K562 (cell line): ENCODE measurements at regions not wholly inside any gene's neighbourhood (a gene's known extent, or its start where the extent isn't known, plus 50 kb on each side); places are given as distances from the start of the nearest gene placed in this dataset.

ENCODE experiments used
- ATAC-seq: fragments of 200-7000 bp; cut with Tn5 transposase; 3 replicates; pipeline ENCODE4 v1.9.1; 2020; ENCODE audit warnings: moderate library complexity
- BruUV-seq: library from RNA; stranded (reverse); fragments of 400-500 nt; replicated peaks from 2 replicates; lab custom pipeline; 2021; lab: Mats Ljungman, UMichigan
- CTCF ChIA-PET: fragments of 300-600 bp; formaldehyde crosslinking; extraction: SDS; loops from one replicate; lab custom pipeline; 2021; ENCODE audit warnings: low intra/inter-chr PET ratio; lab: Yijun Ruan, JAX
- POLR2A ChIA-PET: fragments of 300-600, 350-650 bp; sonication (Branson Sonifier 250); formaldehyde crosslinking; extraction: SDS; loops from one replicate; lab custom pipeline; 2021; ENCODE audit warnings: antibody characterized with exemption, inconsistent platforms; lab: Yijun Ruan, JAX
- DNase-seq, 4 experiments: peaks; one replicate each; pipeline versions ENCODE4 v3.0.0 to v3.0.0-alpha.2; 2011 to 2018; ENCODE audit warnings: low spot score in 3 of 4, mixed read lengths in 3 of 4; ENCODE audit errors: extremely low read depth in 1 of 4
- FAIRE-seq: peaks from 2 replicates; lab custom pipeline; 2011; peaks lifted over from hg19 to GRCh38; lab: Jason Lieb, UNC
- H2AFZ ChIP-seq: 2 replicates; pipeline ENCODE4 v1.6.0; 2011; ENCODE audit warnings: low read depth, low read length, control low read depth, inconsistent platforms
- H3K27ac ChIP-seq: fragments of 200-600 bp; 3 replicates; pipeline ENCODE4 v1.8.0; 2011; ENCODE audit warnings: low read depth, mild to moderate bottlenecking, control low read depth, inconsistent platforms, low read length, moderate library complexity, mixed read lengths; ENCODE audit errors: extremely low read depth
- H3K27me3 ChIP-seq, 2 experiments: fragments of 300-600 bp in 1 of 2; 2 replicates in 1 of 2; 3 replicates in 1 of 2; pipeline versions ENCODE4 v1.6.0 to v1.8.0; 2011; ENCODE audit warnings: inconsistent platforms in 2 of 2, low read length in 2 of 2, mild to moderate bottlenecking in 1 of 2, mixed read lengths in 1 of 2, moderate library complexity in 1 of 2; ENCODE audit not compliant: control insufficient read depth in 2 of 2, insufficient read depth in 2 of 2
- H3K36me3 ChIP-seq: fragments of 300-600 bp; 3 replicates; pipeline ENCODE4 v1.8.0; 2011; ENCODE audit warnings: mild to moderate bottlenecking, low read length, inconsistent platforms; ENCODE audit not compliant: control insufficient read depth, insufficient read depth
- H3K4me1 ChIP-seq, 2 experiments: fragments of 200-600 bp in 1 of 2; replicated peaks in 1 of 2; 2 replicates in 1 of 2; 3 replicates in 1 of 2; pipeline versions ENCODE4 v1.5.1 to v1.8.0; 2011; ENCODE audit warnings: inconsistent platforms in 2 of 2, low read length in 2 of 2, mild to moderate bottlenecking in 1 of 2, mixed read lengths in 1 of 2, moderate library complexity in 1 of 2; ENCODE audit not compliant: control insufficient read depth in 2 of 2, insufficient read depth in 2 of 2
- H3K4me2 ChIP-seq: 2 replicates; pipeline ENCODE4 v1.6.1; 2011; ENCODE audit warnings: low read length, control low read depth, inconsistent platforms, mixed read lengths; ENCODE audit not compliant: insufficient read depth
- H3K4me3 ChIP-seq: fragments of 200-600 bp; sonication (generic), shearing (Covaris generic); 2 replicates; pipeline ENCODE4 v1.5.1; 2016; ENCODE audit warnings: control low read depth, inconsistent platforms
- H3K79me2 ChIP-seq: fragments of 200-600 bp; 3 replicates; pipeline ENCODE4 v1.8.0; 2011; ENCODE audit warnings: low read length, inconsistent platforms; ENCODE audit not compliant: control insufficient read depth, insufficient read depth
- H3K9ac ChIP-seq, 2 experiments: 2 replicates each; pipeline versions ENCODE4 v1.6.0 to v1.6.1; 2011; ENCODE audit warnings: low read depth in 2 of 2, low read length in 2 of 2, control low read depth in 1 of 2, inconsistent platforms in 1 of 2, mild to moderate bottlenecking in 1 of 2, mixed read lengths in 1 of 2; ENCODE audit not compliant: insufficient read depth in 1 of 2
- H3K9me1 ChIP-seq: one replicate; pipeline ENCODE4 v1.6.0; 2011; ENCODE audit warnings: inconsistent platforms, mild to moderate bottlenecking, low read length, moderate library complexity; ENCODE audit not compliant: control insufficient read depth, insufficient read depth
- H3K9me3 ChIP-seq: replicated peaks from 2 replicates; pipeline ENCODE4 v1.5.1; 2011; ENCODE audit warnings: low read depth, low read length, inconsistent platforms; ENCODE audit not compliant: control insufficient read depth, insufficient read depth
- H4K20me1 ChIP-seq: replicated peaks from 2 replicates; pipeline ENCODE4 v1.6.1; 2011; ENCODE audit warnings: low read length, inconsistent platforms, mixed read lengths; ENCODE audit not compliant: control insufficient read depth, insufficient read depth
- BRD4 ChIP-seq: fragments of 200-600 bp; sonication (generic); IDR thresholded peaks from 2 replicates; pipeline ENCODE4 v1.6.1; 2017; ENCODE audit warnings: inconsistent platforms
- CHD7 ChIP-seq: fragments of 200-600 bp; sonication (generic); IDR thresholded peaks from one replicate; pipeline ENCODE4 v1.6.1; 2012; ENCODE audit warnings: mild to moderate bottlenecking, low read depth, low read length, inconsistent platforms
- JUND ChIP-seq, 2 experiments: IDR thresholded peaks; 2 replicates in 1 of 2; 3 replicates in 1 of 2; pipeline ENCODE4 v1.6.1; 2011; ENCODE audit warnings: borderline replicate concordance in 2 of 2, low read depth in 2 of 2, low read length in 2 of 2, improper control_type of control experiment in 1 of 2, missing biosample characterization in 1 of 2, missing genetic modification characterization in 1 of 2, missing genetic modification reagents in 1 of 2
- NR2F6 ChIP-seq: fragments of 450-650 bp; formaldehyde crosslinking; IDR thresholded peaks from 2 replicates; pipeline ENCODE4 v1.4.0; 2020; ENCODE audit warnings: mild to moderate bottlenecking
- RBFOX2 ChIP-seq: fragments of 200-400 bp; formaldehyde crosslinking; IDR thresholded peaks from 2 replicates; pipeline ENCODE4 v1.6.1; 2017; ENCODE audit warnings: low read depth, mild to moderate bottlenecking, low read length, moderate library complexity
- STAT5A ChIP-seq: IDR thresholded peaks from 2 replicates; pipeline ENCODE4 v1.6.1; 2012; ENCODE audit warnings: low read length, inconsistent platforms, borderline replicate concordance
- ZNF41 ChIP-seq: fragments of 250-450 bp; sonication (Bioruptor Pico); conservative IDR thresholded peaks from 2 replicates; pipeline ENCODE4 v1.4.0; 2020; ENCODE audit warnings: mild to moderate bottlenecking
- WGBS: fragments of 100-300 bp; shearing (Covaris generic); methylation state at CpG from one replicate; pipeline ENCODE4 v1.1.6; 2016; ENCODE audit warnings: low coverage, mixed read lengths; ENCODE audit not compliant: insufficient coverage; ENCODE audit errors: missing lambda C conversion rate; 5-methylcytosine and 5-hydroxymethylcytosine counted together
- in situ Hi-C: fragments of 300-500 bp; cut with MboI; formaldehyde crosslinking; loops from 4 replicates; pipeline ENCODE4 v1.15.0; 2018; ENCODE audit warnings: inconsistent platforms, mixed read lengths
- intact Hi-C: fragments of 100-400 bp; cut with micrococcal nuclease; formaldehyde crosslinking; loops from 2 replicates; pipeline ENCODE4 v1.14.2; 2022
- TF ChIP-seq, protein P1 (sequence below): IDR thresholded peaks from 3 replicates; pipeline ENCODE4 v1.6.1; 2011; ENCODE audit warnings: borderline replicate concordance, mild to moderate bottlenecking; ENCODE audit not compliant: insufficient read length, insufficient read depth

DNA sequence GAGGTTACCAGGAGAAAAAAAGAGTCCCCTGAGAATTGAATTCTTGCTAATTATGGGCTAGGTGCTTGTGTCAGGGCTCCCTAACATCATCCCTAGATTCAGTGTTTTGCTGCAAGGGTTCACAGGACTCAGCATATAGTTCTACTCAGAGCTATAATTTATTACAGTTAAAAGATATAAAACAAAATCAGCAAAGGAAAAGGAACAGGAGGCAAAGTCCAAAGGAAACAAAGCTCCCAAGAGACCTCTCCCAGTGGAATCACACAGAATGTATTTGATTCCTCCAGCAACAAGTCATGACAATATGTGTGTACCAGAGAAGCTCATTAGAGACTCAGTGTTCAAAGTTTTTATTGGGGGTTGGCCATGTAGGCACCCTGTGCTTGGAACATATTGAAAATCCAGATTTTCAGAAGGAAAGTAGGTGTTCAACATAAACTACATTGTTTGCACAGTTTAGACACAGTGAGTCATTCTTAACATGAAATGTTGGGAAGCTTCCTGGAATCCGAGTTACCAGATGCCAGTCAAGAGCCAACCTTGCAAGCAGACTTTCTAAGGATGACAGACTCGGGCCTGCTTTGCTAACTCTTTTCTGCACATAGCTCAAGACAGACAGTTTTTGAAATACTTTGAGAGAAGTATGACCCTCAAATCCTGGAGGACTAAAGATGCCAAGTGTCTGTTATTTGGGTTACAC is 311.3 kb upstream of the EMCN start:
- no peak overlapping the region for H3K27ac ChIP-seq
- WGBS = 0% methylated on average over 2 of the region's 2 CpGs
- no peaks in the 10 kb centered on the region for H3K36me3 ChIP-seq
- in situ Hi-C loops (no loop called here), intact Hi-C loops (no loop called here)
- no peaks in the 10 kb centered on the region for H3K9me3 ChIP-seq
- ATAC-seq (no peak), DNase-seq (no peak), FAIRE-seq (no peak)
- no peaks in the 10 kb centered on the region for H3K9me1 ChIP-seq
- no peaks in the 10 kb centered on the region for H4K20me1 ChIP-seq
- no peak overlapping the region for H3K4me2 ChIP-seq
- H2AFZ ChIP-seq = no peak overlapping the region
- ChIA-PET CTCF (no interaction called here), POLR2A (no interaction called here)
- H3K9ac ChIP-seq = no peak overlapping the region
- no peaks in the 10 kb centered on the region for H3K27me3 ChIP-seq
- no peak overlapping the region for H3K4me3 ChIP-seq
- H3K79me2 ChIP-seq = no peaks in the 10 kb centered on the region
- no TSS peak for BruUV-seq
- H3K4me1 ChIP-seq = no peaks in the 10 kb centered on the region
- TF ChIP-seq STAT5A (no peak), CHD7 (no peak), JUND (IDR thresholded peaks at IDR 0.05; ENCODE audit: borderline replicate concordance, low read depth, low read length) (no peak), JUND (tag; IDR thresholded peaks at IDR 0.05; ENCODE audit: borderline replicate concordance, low read depth, low read length) (no peak), NR2F6 (CRISPR knock-in tag) (no peak), RBFOX2 (no peak), BRD4 (no peak), ZNF41 (CRISPR knock-in tag) (no peak)
- TF ChIP-seq, protein P1, sequence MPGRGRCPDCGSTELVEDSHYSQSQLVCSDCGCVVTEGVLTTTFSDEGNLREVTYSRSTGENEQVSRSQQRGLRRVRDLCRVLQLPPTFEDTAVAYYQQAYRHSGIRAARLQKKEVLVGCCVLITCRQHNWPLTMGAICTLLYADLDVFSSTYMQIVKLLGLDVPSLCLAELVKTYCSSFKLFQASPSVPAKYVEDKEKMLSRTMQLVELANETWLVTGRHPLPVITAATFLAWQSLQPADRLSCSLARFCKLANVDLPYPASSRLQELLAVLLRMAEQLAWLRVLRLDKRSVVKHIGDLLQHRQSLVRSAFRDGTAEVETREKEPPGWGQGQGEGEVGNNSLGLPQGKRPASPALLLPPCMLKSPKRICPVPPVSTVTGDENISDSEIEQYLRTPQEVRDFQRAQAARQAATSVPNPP = no peak
